GM12878 (cell line): ENCODE measurements at regions not wholly inside any gene's neighbourhood (a gene's known extent, or its start where the extent isn't known, plus 50 kb on each side); places are given as distances from the start of the nearest gene placed in this dataset.
A peak's percentile ranks its signal among the peaks of the same experiment; 100 is the strongest.

Experiments used
- ATAC-seq: fragments of 200-7000 bp; cut with Tn5 transposase; 3 replicates; pipeline ENCODE4 v1.9.1; 2020; ENCODE audit warnings: mild to moderate bottlenecking, moderate library complexity
- BruUV-seq: library from RNA; stranded (reverse); fragments of 400-500 nt; replicated peaks from 2 replicates; lab custom pipeline; 2021; lab: Mats Ljungman, UMichigan
- CTCF ChIA-PET: fragments of 300-600 bp; sonication (Branson Sonifier 250); formaldehyde crosslinking; extraction: SDS; loops from one replicate; lab custom pipeline; 2021; ENCODE audit warnings: inconsistent platforms; lab: Yijun Ruan, JAX
- POLR2A ChIA-PET: fragments of 350-600 bp; formaldehyde crosslinking; extraction: SDS; loops from one replicate; lab custom pipeline; 2021; ENCODE audit warnings: inconsistent platforms; lab: Charles Lee
- RAD21 ChIA-PET: fragments of 300-600 bp; sonication (Branson Sonifier 250); formaldehyde crosslinking; loops from one replicate; lab custom pipeline; 2023; ENCODE audit warnings: antibody characterized with exemption; ENCODE audit not compliant: unreplicated experiment; lab: Charles Lee
- SMC1A ChIA-PET: fragments of 300-600 bp; sonication (Branson Sonifier 250); formaldehyde crosslinking; loops from one replicate; lab custom pipeline; 2023; ENCODE audit not compliant: unreplicated experiment, uncharacterized antibody; lab: Charles Lee
- DNase-seq: peaks from one replicate; pipeline ENCODE4 v3.0.0-alpha.2; 2011; ENCODE audit warnings: low read depth, low spot score
- FAIRE-seq: peaks from 3 replicates; lab custom pipeline; 2011; peaks lifted over from hg19 to GRCh38; lab: Jason Lieb, UNC
- H2AFZ ChIP-seq: 2 replicates; pipeline ENCODE4 v1.6.0; 2011; ENCODE audit warnings: low read depth, low read length, control low read depth; ENCODE audit not compliant: control insufficient read depth
- H3K27ac ChIP-seq: 2 replicates; pipeline ENCODE4 v1.5.1; 2011; ENCODE audit warnings: control low read depth; ENCODE audit not compliant: control insufficient read depth, insufficient read depth
- H3K27me3 ChIP-seq, 2 experiments: replicated peaks in 1 of 2; 2 replicates each; pipeline versions ENCODE4 v1.6.0 to v1.6.1; 2011; ENCODE audit warnings: low read length in 1 of 2; ENCODE audit not compliant: control insufficient read depth in 2 of 2, insufficient read depth in 2 of 2
- H3K36me3 ChIP-seq, 2 experiments: 2 replicates each; pipeline ENCODE4 v1.5.1; 2011; ENCODE audit warnings: low read length in 1 of 2; ENCODE audit not compliant: control insufficient read depth in 2 of 2, insufficient read depth in 2 of 2
- H3K4me1 ChIP-seq: 2 replicates; pipeline ENCODE4 v1.6.1; 2011; ENCODE audit warnings: mild to moderate bottlenecking, low read length, moderate library complexity, mixed read lengths; ENCODE audit not compliant: control insufficient read depth, insufficient read depth
- H3K4me2 ChIP-seq: 2 replicates; pipeline ENCODE4 v1.6.0; 2011; ENCODE audit warnings: control low read depth; ENCODE audit not compliant: control insufficient read depth, insufficient read depth
- H3K4me3 ChIP-seq: fragments of 200-600 bp; sonication (generic); 2 replicates; pipeline ENCODE4 v1.5.1; 2016
- H3K79me2 ChIP-seq: 2 replicates; pipeline ENCODE4 v1.6.0; 2011; ENCODE audit warnings: low read length; ENCODE audit not compliant: control insufficient read depth, insufficient read depth
- H3K9ac ChIP-seq: 2 replicates; pipeline ENCODE4 v1.8.0; 2011; ENCODE audit warnings: low read length, control low read depth, mixed read lengths; ENCODE audit not compliant: control insufficient read depth, insufficient read depth
- H3K9me3 ChIP-seq: replicated peaks from 3 replicates; pipeline ENCODE4 v1.5.1; 2011; ENCODE audit warnings: mild to moderate bottlenecking, low read length; ENCODE audit not compliant: control insufficient read depth, insufficient read depth
- H4K20me1 ChIP-seq: 2 replicates; pipeline ENCODE4 v1.6.0; 2011; ENCODE audit not compliant: control insufficient read depth, insufficient read depth
- ASH2L ChIP-seq: fragments of 300-600, 200-600 bp; sonication (generic); IDR thresholded peaks from 2 replicates; pipeline ENCODE4 v1.6.1; 2017; ENCODE audit warnings: low read depth, mild to moderate bottlenecking, borderline replicate concordance
- BMI1 ChIP-seq: fragments of 450-650 bp; IDR thresholded peaks from 2 replicates; pipeline ENCODE4 v1.6.1; 2016; ENCODE audit warnings: mild to moderate bottlenecking, moderate library complexity, borderline replicate concordance
- CBFB ChIP-seq: IDR thresholded peaks from 2 replicates; pipeline ENCODE4 v1.6.1; 2016; ENCODE audit warnings: antibody characterized with exemption, low read depth
- HDGF ChIP-seq: fragments of 450-650 bp; IDR thresholded peaks from 2 replicates; pipeline ENCODE4 v1.6.1; 2016; ENCODE audit warnings: antibody characterized with exemption
- IKZF1 ChIP-seq: fragments of 450-650 bp; conservative IDR thresholded peaks from 2 replicates; pipeline ENCODE4 v1.6.1; 2017; ENCODE audit warnings: antibody characterized with exemption, mild to moderate bottlenecking
- IKZF2 ChIP-seq, 2 experiments: fragments of 450-650 bp; IDR thresholded peaks; 2 replicates each; pipeline ENCODE4 v1.6.1; 2017; ENCODE audit warnings: mild to moderate bottlenecking in 2 of 2, moderate library complexity in 2 of 2
- NFIC ChIP-seq: IDR thresholded peaks from 2 replicates; pipeline ENCODE4 v1.6.1; 2012; ENCODE audit warnings: low read depth, mild to moderate bottlenecking, inconsistent platforms, low read length, moderate library complexity
- RAD21 ChIP-seq: IDR thresholded peaks from 2 replicates; pipeline ENCODE4 v1.6.1; 2011; ENCODE audit warnings: mild to moderate bottlenecking, low read depth, low read length, moderate library complexity; ENCODE audit not compliant: insufficient read depth
- SMC3 ChIP-seq: IDR thresholded peaks from 2 replicates; pipeline ENCODE4 v1.6.1; 2011; ENCODE audit warnings: low read length, improper control_type of control experiment, borderline replicate concordance
- SP1 ChIP-seq: IDR thresholded peaks from one replicate; pipeline ENCODE4 v1.6.1; 2011; ENCODE audit warnings: low read depth, low read length
- USF2 ChIP-seq: IDR thresholded peaks from 2 replicates; pipeline ENCODE4 v1.6.1; 2011; ENCODE audit warnings: low read depth, low read length, improper control_type of control experiment, borderline replicate concordance
- YBX1 ChIP-seq: fragments of 450-650 bp; IDR thresholded peaks from 2 replicates; pipeline ENCODE4 v1.6.1; 2016; ENCODE audit warnings: antibody characterized with exemption
- ZNF217 ChIP-seq: fragments of 450-650 bp; IDR thresholded peaks from 2 replicates; pipeline ENCODE4 v1.6.1; 2017; ENCODE audit warnings: antibody characterized with exemption, mild to moderate bottlenecking
- ZNF384 ChIP-seq: IDR thresholded peaks from 2 replicates; pipeline ENCODE4 v1.6.1; 2012; ENCODE audit warnings: low read depth, mild to moderate bottlenecking, low read length, improper control_type of control experiment, borderline replicate concordance
- WGBS: methylation state at CpG from one replicate; pipeline ENCODE4 v1.1.6; 2016; ENCODE audit warnings: low lambda C conversion rate; ENCODE audit not compliant: insufficient replicate concordance, insufficient coverage; ENCODE audit errors: missing lambda C conversion rate; 5-methylcytosine and 5-hydroxymethylcytosine counted together
- in situ Hi-C: fragments of 300-500 bp; cut with MboI; formaldehyde crosslinking; loops from 9 replicates; pipeline ENCODE4 v1.14.3; 2018; ENCODE audit warnings: mixed read lengths
- intact Hi-C: fragments of 100-400 bp; cut with micrococcal nuclease; formaldehyde crosslinking; loops from one replicate; pipeline ENCODE4 v1.14.2; 2022; ENCODE audit not compliant: unreplicated experiment
- TF ChIP-seq, protein P1 (sequence below): fragments of 150-350 bp; IDR thresholded peaks from 2 replicates; pipeline ENCODE4 v1.6.1; 2014; ENCODE audit warnings: mild to moderate bottlenecking, low read depth, low read length

- WGBS: 94% methylated on average over 1 of the region's 1 CpG
- Histone ChIP-seq H4K20me1 (no peaks in the 10 kb centered on the region), H3K4me1 (peaks cover 27% of the 10 kb centered on the region), H3K27me3 (no peaks in the 10 kb centered on the region), H3K9me3 (no peaks in the 10 kb centered on the region), H3K27ac (no peak overlapping the region), H3K9ac (no peak overlapping the region), H3K79me2 (no peaks in the 10 kb centered on the region), H3K4me3 (no peak overlapping the region), H3K4me2 (no peak overlapping the region), H3K36me3 (no peaks in the 10 kb centered on the region), H2AFZ (no peak overlapping the region)
- no TSS peak for BruUV-seq
- ATAC-seq (no peak), DNase-seq (no peak), FAIRE-seq (no peak)
- ChIA-PET POLR2A (no interaction called here), RAD21 (no interaction called here), CTCF (no interaction called here), SMC1A (interaction anchor here (1.3 kb wide), 1 partner anchor 65 kb away, joined by 3 read pairs; no protein-coding TSS in a partner anchor)
- TF ChIP-seq YBX1 (no peak), HDGF (peak; percentile 74)
- in situ Hi-C loops: no loop called here
- intact Hi-C loops: no loop called here
These were observed 62.3 kb upstream of the MORC3 start for GRCh38 chr21:36257657-36258056.

GRCh38 chr21:36260030-36260787, 59.8 kb upstream of the MORC3 start:
- ChIA-PET RAD21 (interaction anchor here (0.7 to 0.9 kb wide), 3 partner anchors 19 to 61 kb away, joined by 3 to 8 read pairs (median 4); partner anchors contain the start of gene MORC3), CTCF (interaction anchor here (0.5 to 1.3 kb wide), 10 partner anchors 12 to 118 kb away, joined by 3 to 8 read pairs (median 3); no protein-coding TSS in a partner anchor), POLR2A (interaction anchor here (0.7 to 1.1 kb wide), 2 partner anchors 24 to 60 kb away, joined by 6 read pairs; partner anchors contain the start of gene MORC3), SMC1A (interaction anchor here (0.7 to 1.8 kb wide), 5 partner anchors 18 to 61 kb away, joined by 3 to 8 read pairs (median 3); partner anchors contain the start of gene MORC3)
- in situ Hi-C loops: no loop called here
- intact Hi-C loops: no loop called here
- Histone ChIP-seq H3K27ac (peak overlapping the region; percentile 56; the same call in 1 of the 2 replicates), H3K9ac (peak overlapping the region; percentile 46; the same call in 1 of the 2 replicates), H3K4me3 (peak overlapping the region; percentile 59), H3K4me2 (peak overlapping the region; percentile 92), H4K20me1 (no peaks in the 10 kb centered on the region), H3K79me2 (no peaks in the 10 kb centered on the region), H3K36me3 (no peaks in the 10 kb centered on the region), H2AFZ (peak overlapping the region; percentile 95), H3K4me1 (peaks cover 13% of the 10 kb centered on the region), H3K27me3 (no peaks in the 10 kb centered on the region), H3K9me3 (no peaks in the 10 kb centered on the region)
- FAIRE-seq: peak; percentile 66
- DNase-seq: peak; percentile 53
- peak; percentile 74 for ATAC-seq
- 33% methylated on average over 9 of the region's 10 CpGs for WGBS
- no TSS peak for BruUV-seq
- TF ChIP-seq RAD21: peak; percentile 39; the same call in 1 of the 2 replicates
- TF ChIP-seq YBX1: no peak
- no peak for TF ChIP-seq BMI1
- TF ChIP-seq SP1: no peak
- peak; percentile 29; the same call in 1 of the 2 replicates for TF ChIP-seq SMC3
- TF ChIP-seq ZNF217: no peak
- peak; percentile 27 to 49; a peak in 1 of 4 replicates for TF ChIP-seq IKZF2 (IDR thresholded peaks at IDR 0.05)
- TF ChIP-seq, protein P1, sequence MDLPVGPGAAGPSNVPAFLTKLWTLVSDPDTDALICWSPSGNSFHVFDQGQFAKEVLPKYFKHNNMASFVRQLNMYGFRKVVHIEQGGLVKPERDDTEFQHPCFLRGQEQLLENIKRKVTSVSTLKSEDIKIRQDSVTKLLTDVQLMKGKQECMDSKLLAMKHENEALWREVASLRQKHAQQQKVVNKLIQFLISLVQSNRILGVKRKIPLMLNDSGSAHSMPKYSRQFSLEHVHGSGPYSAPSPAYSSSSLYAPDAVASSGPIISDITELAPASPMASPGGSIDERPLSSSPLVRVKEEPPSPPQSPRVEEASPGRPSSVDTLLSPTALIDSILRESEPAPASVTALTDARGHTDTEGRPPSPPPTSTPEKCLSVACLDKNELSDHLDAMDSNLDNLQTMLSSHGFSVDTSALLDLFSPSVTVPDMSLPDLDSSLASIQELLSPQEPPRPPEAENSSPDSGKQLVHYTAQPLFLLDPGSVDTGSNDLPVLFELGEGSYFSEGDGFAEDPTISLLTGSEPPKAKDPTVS: no peak
- peak; percentile 80; the same call in 1 of the 2 replicates for TF ChIP-seq ASH2L
- TF ChIP-seq IKZF1: peak; percentile 30; the same call in 1 of the 2 replicates
- no peak for TF ChIP-seq CBFB
- TF ChIP-seq ZNF384: no peak
- no peak for TF ChIP-seq NFIC
- TF ChIP-seq USF2: no peak
